Liver (tissue), 8 donors: ENCODE measurements at regions not wholly inside any gene's neighbourhood (a gene's known extent, or its start where the extent isn't known, plus 50 kb on each side); places are given as distances from the start of the nearest gene placed in this dataset.

Experiments used
- DNase-seq: peaks from one replicate; pipeline ENCODE4 v3.0.0-alpha.2; 2017; ENCODE audit warnings: low spot score
- H3K27ac ChIP-seq, 2 donors: one replicate each; pipeline ENCODE4 v1.7.0; 2013; ENCODE audit warnings: inconsistent platforms in 2 of 2, low read length in 2 of 2, control low read depth in 1 of 2, low read depth in 1 of 2, mild to moderate bottlenecking in 1 of 2
- H3K27me3 ChIP-seq, 4 donors: one replicate each; pipeline versions ENCODE4 v1.6.1 to v1.7.0; 2013; ENCODE audit warnings: low read length in 3 of 4, inconsistent platforms in 1 of 4, mild to moderate bottlenecking in 1 of 4, moderate library complexity in 1 of 4; ENCODE audit not compliant: control insufficient read depth in 4 of 4, insufficient read depth in 4 of 4
- H3K36me3 ChIP-seq, 4 donors: one replicate each; pipeline versions ENCODE4 v1.6.1 to v1.7.0; 2013; ENCODE audit warnings: low read length in 3 of 4, mild to moderate bottlenecking in 3 of 4, low read depth in 1 of 4, moderate library complexity in 1 of 4; ENCODE audit not compliant: control insufficient read depth in 4 of 4, insufficient read depth in 3 of 4
- H3K4me1 ChIP-seq, 4 donors: one replicate each; pipeline versions ENCODE4 v1.6.1 to v1.7.0; 2013; ENCODE audit warnings: low read length in 3 of 4, mild to moderate bottlenecking in 3 of 4, moderate library complexity in 1 of 4; ENCODE audit not compliant: control insufficient read depth in 4 of 4, insufficient read depth in 4 of 4
- H3K4me3 ChIP-seq, 3 donors: one replicate each; pipeline versions ENCODE4 v1.6.1 to v1.7.0; 2013; ENCODE audit warnings: low read length in 3 of 3, control low read depth in 1 of 3, low read depth in 1 of 3, mild to moderate bottlenecking in 1 of 3
- H3K9ac ChIP-seq, 2 donors: one replicate each; pipeline ENCODE4 v1.7.0; 2013; ENCODE audit warnings: low read length in 2 of 2, mild to moderate bottlenecking in 2 of 2, moderate library complexity in 2 of 2, control low read depth in 1 of 2, low read depth in 1 of 2
- H3K9me3 ChIP-seq, 4 donors: one replicate each; pipeline versions ENCODE4 v1.6.1 to v1.7.0; 2013; ENCODE audit warnings: low read length in 3 of 4; ENCODE audit not compliant: control insufficient read depth in 4 of 4
- EGR1 ChIP-seq, 2 donors: IDR thresholded peaks; 2 replicates each; pipeline ENCODE4 v1.6.1; 2016 to 2018; ENCODE audit warnings: antibody characterized with exemption in 2 of 2, low read depth in 2 of 2
- FOXA1 ChIP-seq: IDR thresholded peaks from 2 replicates; pipeline ENCODE4 v1.6.1; 2016; ENCODE audit warnings: antibody characterized with exemption
- GABPA ChIP-seq, 2 donors: IDR thresholded peaks in 1 of 2; conservative IDR thresholded peaks in 1 of 2; 2 replicates each; pipeline ENCODE4 v1.6.1; 2016; ENCODE audit warnings: antibody characterized with exemption in 2 of 2, mild to moderate bottlenecking in 1 of 2, moderate library complexity in 1 of 2
- JUND ChIP-seq, 2 donors: IDR thresholded peaks; 2 replicates each; pipeline ENCODE4 v1.6.1; 2016; ENCODE audit warnings: antibody characterized with exemption in 2 of 2
- RAD21 ChIP-seq, 2 donors: IDR thresholded peaks; 2 replicates each; pipeline ENCODE4 v1.6.1; 2016; ENCODE audit warnings: antibody characterized with exemption in 2 of 2, mild to moderate bottlenecking in 2 of 2
- SP1 ChIP-seq: IDR thresholded peaks from 2 replicates; pipeline ENCODE4 v1.6.1; 2018; ENCODE audit warnings: antibody characterized with exemption, mild to moderate bottlenecking
- TAF1 ChIP-seq: conservative IDR thresholded peaks from 2 replicates; pipeline ENCODE4 v1.6.1; 2016; ENCODE audit warnings: antibody characterized with exemption, mild to moderate bottlenecking
- YY1 ChIP-seq: IDR thresholded peaks from 2 replicates; pipeline ENCODE4 v1.6.1; 2016; ENCODE audit warnings: antibody characterized with exemption, mild to moderate bottlenecking
- ZBTB33 ChIP-seq: IDR thresholded peaks from 2 replicates; pipeline ENCODE4 v1.6.1; 2016; ENCODE audit warnings: antibody characterized with exemption
- WGBS: extraction: QIAGEN DNeasy Blood & Tissue Kit; methylation state at CpG from one replicate; pipeline ENCODE4 v1.1.7; 2013; 5-methylcytosine and 5-hydroxymethylcytosine counted together
- TF ChIP-seq, protein P1 (sequence below): fragments of 150-350 bp; IDR thresholded peaks from 2 replicates; pipeline ENCODE4 v1.5.1; 2017; ENCODE audit warnings: improper control_type of control experiment, low read depth, low read length; ENCODE audit not compliant: missing input control
- TF ChIP-seq, protein P2 (sequence below): IDR thresholded peaks from 2 replicates; pipeline ENCODE4 v1.6.1; 2016; ENCODE audit warnings: antibody characterized with exemption, mild to moderate bottlenecking
- donor health status: healthy.
- donor health status: healthy.
- donor health status: healthy.
- donor health status: healthy.
- donor health status: healthy.

- TF ChIP-seq, protein P1, sequence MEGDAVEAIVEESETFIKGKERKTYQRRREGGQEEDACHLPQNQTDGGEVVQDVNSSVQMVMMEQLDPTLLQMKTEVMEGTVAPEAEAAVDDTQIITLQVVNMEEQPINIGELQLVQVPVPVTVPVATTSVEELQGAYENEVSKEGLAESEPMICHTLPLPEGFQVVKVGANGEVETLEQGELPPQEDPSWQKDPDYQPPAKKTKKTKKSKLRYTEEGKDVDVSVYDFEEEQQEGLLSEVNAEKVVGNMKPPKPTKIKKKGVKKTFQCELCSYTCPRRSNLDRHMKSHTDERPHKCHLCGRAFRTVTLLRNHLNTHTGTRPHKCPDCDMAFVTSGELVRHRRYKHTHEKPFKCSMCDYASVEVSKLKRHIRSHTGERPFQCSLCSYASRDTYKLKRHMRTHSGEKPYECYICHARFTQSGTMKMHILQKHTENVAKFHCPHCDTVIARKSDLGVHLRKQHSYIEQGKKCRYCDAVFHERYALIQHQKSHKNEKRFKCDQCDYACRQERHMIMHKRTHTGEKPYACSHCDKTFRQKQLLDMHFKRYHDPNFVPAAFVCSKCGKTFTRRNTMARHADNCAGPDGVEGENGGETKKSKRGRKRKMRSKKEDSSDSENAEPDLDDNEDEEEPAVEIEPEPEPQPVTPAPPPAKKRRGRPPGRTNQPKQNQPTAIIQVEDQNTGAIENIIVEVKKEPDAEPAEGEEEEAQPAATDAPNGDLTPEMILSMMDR: no peak
- TF ChIP-seq SP1 (no peak), TAF1 (no peak), FOXA1 (no peak)
Measured at GRCh38 chr17:34420900-34421299, 57.9 kb upstream of the CCL1 start (continued).

DNA sequence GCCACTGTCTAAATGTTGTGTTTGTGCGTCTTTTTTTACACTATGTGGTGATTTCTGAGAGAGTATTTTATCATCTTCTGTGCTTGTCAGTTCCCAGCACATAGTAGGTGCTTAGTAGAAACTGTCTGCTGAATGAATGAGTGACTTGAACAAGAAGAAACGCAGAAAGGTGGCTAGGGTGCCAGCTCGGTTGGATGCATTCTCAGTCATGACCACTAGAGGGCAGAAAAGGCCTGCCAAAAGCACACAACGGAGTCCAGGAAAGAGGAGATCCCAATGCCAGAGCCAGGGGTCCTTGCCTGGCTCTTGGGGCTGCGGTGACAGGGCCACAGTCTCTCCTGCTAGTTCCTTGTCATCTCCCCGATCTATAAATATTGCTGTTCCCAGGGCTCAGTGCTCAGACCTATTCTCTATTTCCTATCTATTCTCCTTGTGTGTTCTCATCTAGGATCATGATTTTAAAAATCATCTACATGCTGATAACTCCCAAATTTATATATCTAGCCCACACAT is 57.3 kb upstream of the CCL1 start:
- peak; percentile 76 for DNase-seq
- H3K27ac ChIP-seq: no peak overlapping the region
- H3K4me3 ChIP-seq: no peak overlapping the region
- no peaks in the 10 kb centered on the region for H3K36me3 ChIP-seq
- H3K4me1 ChIP-seq: no peaks in the 10 kb centered on the region
- 5% methylated on average over 6 of the region's 6 CpGs for WGBS
- H3K9ac ChIP-seq: no peak overlapping the region
- no peaks in the 10 kb centered on the region for H3K9me3 ChIP-seq
- no peak for TF ChIP-seq GABPA (IDR thresholded peaks at IDR 0.05 in 1 of 2, conservative IDR thresholded peaks at IDR 0.05 in 1 of 2)
- peak; percentile 95 to 97 for TF ChIP-seq RAD21 (IDR thresholded peaks at IDR 0.05)
- TF ChIP-seq, protein P1: peak; percentile 92
- TF ChIP-seq ZBTB33: no peak
- peaks cover 0 to 9% (median 1%) of the 10 kb centered on the region in 4 donors for H3K27me3 ChIP-seq

GRCh38 chr17:34416116-34416515 is 53.1 kb upstream of the CCL1 start:
- H3K27me3 ChIP-seq: peaks cover 0 to 7% (median 1%) of the 10 kb centered on the region in 4 donors
- H3K9ac ChIP-seq: no peak overlapping the region
- DNase-seq: no peak
- WGBS: 97% methylated on average over 2 of the region's 2 CpGs
- H3K4me3 ChIP-seq: no peak overlapping the region
- no peak for TF ChIP-seq JUND (IDR thresholded peaks at IDR 0.05)
- TF ChIP-seq EGR1 (IDR thresholded peaks at IDR 0.05; ENCODE audit: low read depth in 2 of 2): no peak
- no peak for TF ChIP-seq SP1
- TF ChIP-seq, protein P1: no peak
- TF ChIP-seq, protein P2, sequence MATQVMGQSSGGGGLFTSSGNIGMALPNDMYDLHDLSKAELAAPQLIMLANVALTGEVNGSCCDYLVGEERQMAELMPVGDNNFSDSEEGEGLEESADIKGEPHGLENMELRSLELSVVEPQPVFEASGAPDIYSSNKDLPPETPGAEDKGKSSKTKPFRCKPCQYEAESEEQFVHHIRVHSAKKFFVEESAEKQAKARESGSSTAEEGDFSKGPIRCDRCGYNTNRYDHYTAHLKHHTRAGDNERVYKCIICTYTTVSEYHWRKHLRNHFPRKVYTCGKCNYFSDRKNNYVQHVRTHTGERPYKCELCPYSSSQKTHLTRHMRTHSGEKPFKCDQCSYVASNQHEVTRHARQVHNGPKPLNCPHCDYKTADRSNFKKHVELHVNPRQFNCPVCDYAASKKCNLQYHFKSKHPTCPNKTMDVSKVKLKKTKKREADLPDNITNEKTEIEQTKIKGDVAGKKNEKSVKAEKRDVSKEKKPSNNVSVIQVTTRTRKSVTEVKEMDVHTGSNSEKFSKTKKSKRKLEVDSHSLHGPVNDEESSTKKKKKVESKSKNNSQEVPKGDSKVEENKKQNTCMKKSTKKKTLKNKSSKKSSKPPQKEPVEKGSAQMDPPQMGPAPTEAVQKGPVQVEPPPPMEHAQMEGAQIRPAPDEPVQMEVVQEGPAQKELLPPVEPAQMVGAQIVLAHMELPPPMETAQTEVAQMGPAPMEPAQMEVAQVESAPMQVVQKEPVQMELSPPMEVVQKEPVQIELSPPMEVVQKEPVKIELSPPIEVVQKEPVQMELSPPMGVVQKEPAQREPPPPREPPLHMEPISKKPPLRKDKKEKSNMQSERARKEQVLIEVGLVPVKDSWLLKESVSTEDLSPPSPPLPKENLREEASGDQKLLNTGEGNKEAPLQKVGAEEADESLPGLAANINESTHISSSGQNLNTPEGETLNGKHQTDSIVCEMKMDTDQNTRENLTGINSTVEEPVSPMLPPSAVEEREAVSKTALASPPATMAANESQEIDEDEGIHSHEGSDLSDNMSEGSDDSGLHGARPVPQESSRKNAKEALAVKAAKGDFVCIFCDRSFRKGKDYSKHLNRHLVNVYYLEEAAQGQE: no peak
- no peak for TF ChIP-seq GABPA (IDR thresholded peaks at IDR 0.05 in 1 of 2, conservative IDR thresholded peaks at IDR 0.05 in 1 of 2)
- no peak for TF ChIP-seq YY1
- TF ChIP-seq ZBTB33: no peak
- TF ChIP-seq RAD21 (IDR thresholded peaks at IDR 0.05): no peak
- H3K9me3 ChIP-seq: no peaks in the 10 kb centered on the region
- H3K27ac ChIP-seq: no peak overlapping the region
- no peaks in the 10 kb centered on the region for H3K36me3 ChIP-seq
- no peaks in the 10 kb centered on the region for H3K4me1 ChIP-seq
